ENCODE measurements at regions not wholly inside any gene's neighbourhood (a gene's known extent, or its start where the extent isn't known, plus 50 kb on each side); places are given as distances from the start of the nearest gene placed in this dataset.

GRCh38 chr2:128687565-128687964 lies 368.9 kb upstream of the HS6ST1 start:
- no peaks in the 10 kb centered on the region for H3K27me3 ChIP-seq (replicated peaks; ENCODE audit: insufficient read depth, low read depth, low read length, poor library complexity)
- BruUV-seq (replicated peaks), result no TSS peak

GRCh38 chr2:128689971-128690370 lies 371.3 kb upstream of the HS6ST1 start:
- no peak overlapping the region for H3K4me3 ChIP-seq (ENCODE audit: low read depth, low read length, poor library complexity, severe bottlenecking)
- no peak for TF ChIP-seq EZH2 (IDR thresholded peaks at IDR 0.05; ENCODE audit: borderline replicate concordance, low read depth, low read length, poor library complexity, severe bottlenecking)
- TF ChIP-seq CTCF (conservative IDR thresholded peaks at IDR 0.05; ENCODE audit: low read depth, low read length), result no peak
- ChIA-PET CTCF (no interaction called here), POLR2A (ENCODE audit: low non-redundant PET) (no interaction called here)
- no TSS peak for BruUV-seq (replicated peaks)
- no peaks in the 10 kb centered on the region for H3K36me3 ChIP-seq (ENCODE audit: insufficient read depth, low read length, poor library complexity, severe bottlenecking)
- H3K27me3 ChIP-seq (replicated peaks; ENCODE audit: insufficient read depth, low read depth, low read length, poor library complexity), result no peaks in the 10 kb centered on the region
- no peaks in the 10 kb centered on the region for H3K9me3 ChIP-seq (ENCODE audit: low read depth, low read length, poor library complexity, severe bottlenecking)
- no peak overlapping the region for H3K27ac ChIP-seq (ENCODE audit: low read depth, low read length, poor library complexity, severe bottlenecking)
- intact Hi-C loops (cut with micrococcal nuclease; ENCODE audit: unreplicated experiment), result no loop called here
- DNase-seq (ENCODE audit: low spot score), result no peak
- no peaks in the 10 kb centered on the region for H3K4me1 ChIP-seq (ENCODE audit: insufficient read depth, low read length, poor library complexity, severe bottlenecking)

More at GRCh38 chr2:128687565-128687964, 368.9 kb upstream of the HS6ST1 start:
- Histone ChIP-seq H3K36me3 (ENCODE audit: insufficient read depth, low read length, poor library complexity, severe bottlenecking) (no peaks in the 10 kb centered on the region), H3K4me3 (ENCODE audit: low read depth, low read length, poor library complexity, severe bottlenecking) (no peak overlapping the region), H3K27ac (ENCODE audit: low read depth, low read length, poor library complexity, severe bottlenecking) (no peak overlapping the region), H3K4me1 (ENCODE audit: insufficient read depth, low read length, poor library complexity, severe bottlenecking) (no peaks in the 10 kb centered on the region), H3K9me3 (ENCODE audit: low read depth, low read length, poor library complexity, severe bottlenecking) (no peaks in the 10 kb centered on the region)
- ChIA-PET CTCF (no interaction called here), POLR2A (ENCODE audit: low non-redundant PET) (no interaction called here)
- intact Hi-C loops (cut with micrococcal nuclease; ENCODE audit: unreplicated experiment), result no loop called here
- no peak for DNase-seq (ENCODE audit: low spot score)
- TF ChIP-seq CTCF (conservative IDR thresholded peaks at IDR 0.05; ENCODE audit: low read depth, low read length), result no peak
- TF ChIP-seq EZH2 (IDR thresholded peaks at IDR 0.05; ENCODE audit: borderline replicate concordance, low read depth, low read length, poor library complexity, severe bottlenecking), result no peak

GRCh38 chr2:128690431-128690830 lies 371.8 kb upstream of the HS6ST1 start:
- TF ChIP-seq CTCF (conservative IDR thresholded peaks at IDR 0.05; ENCODE audit: low read depth, low read length), result no peak
- no peak for TF ChIP-seq EZH2 (IDR thresholded peaks at IDR 0.05; ENCODE audit: borderline replicate concordance, low read depth, low read length, poor library complexity, severe bottlenecking)
- ChIA-PET CTCF (no interaction called here), POLR2A (ENCODE audit: low non-redundant PET) (no interaction called here)
- BruUV-seq (replicated peaks), result no TSS peak
- DNase-seq (ENCODE audit: low spot score), result no peak
- Histone ChIP-seq H3K9me3 (ENCODE audit: low read depth, low read length, poor library complexity, severe bottlenecking) (no peaks in the 10 kb centered on the region), H3K4me1 (ENCODE audit: insufficient read depth, low read length, poor library complexity, severe bottlenecking) (no peaks in the 10 kb centered on the region), H3K4me3 (ENCODE audit: low read depth, low read length, poor library complexity, severe bottlenecking) (no peak overlapping the region), H3K36me3 (ENCODE audit: insufficient read depth, low read length, poor library complexity, severe bottlenecking) (no peaks in the 10 kb centered on the region), H3K27me3 (replicated peaks; ENCODE audit: insufficient read depth, low read depth, low read length, poor library complexity) (no peaks in the 10 kb centered on the region), H3K27ac (ENCODE audit: low read depth, low read length, poor library complexity, severe bottlenecking) (no peak overlapping the region)
- intact Hi-C loops (cut with micrococcal nuclease; ENCODE audit: unreplicated experiment), result no loop called here

Measured in A673 (cell line).